Ascending aorta (tissue), 2 donors: ENCODE measurements at regions not wholly inside any gene's neighbourhood (a gene's known extent, or its start where the extent isn't known, plus 50 kb on each side); places are given as distances from the start of the nearest gene placed in this dataset.

Experiments
- DNase-seq, 2 donors: peaks; one replicate each; pipeline ENCODE4 v3.0.0-alpha.2; 2019; ENCODE audit warnings: low spot score in 2 of 2
- H3K27ac ChIP-seq, 2 donors: fragments of 200-600 bp; sonication (generic); one replicate each; pipeline ENCODE4 v1.5.1; 2016 to 2017; ENCODE audit warnings: mild to moderate bottlenecking in 1 of 2
- H3K27me3 ChIP-seq: fragments of 200-600 bp; sonication (generic); one replicate; pipeline ENCODE4 v1.5.1; 2017
- H3K36me3 ChIP-seq, 2 donors: fragments of 200-600 bp; sonication (generic); one replicate each; pipeline ENCODE4 v1.5.1; 2016
- H3K4me1 ChIP-seq, 2 donors: fragments of 200-600 bp; sonication (generic); one replicate each; pipeline ENCODE4 v1.5.1; 2016 to 2017; ENCODE audit warnings: mild to moderate bottlenecking in 1 of 2
- H3K4me3 ChIP-seq, 2 donors: fragments of 200-600 bp; sonication (generic); one replicate each; pipeline ENCODE4 v1.5.1; 2016 to 2017; ENCODE audit warnings: mild to moderate bottlenecking in 1 of 2
- H3K9me3 ChIP-seq, 2 donors: fragments of 200-600 bp; sonication (generic); one replicate each; pipeline ENCODE4 v1.5.1; 2016
- intact Hi-C: fragments of 100-400 bp; cut with DNase I; formaldehyde crosslinking; loops from one replicate; pipeline ENCODE4 v1.15.1; 2023
- TF ChIP-seq, protein P1 (sequence below), 3 experiments: fragments of 200-600 bp in 2 of 3; fragments of 450-650 bp in 1 of 3; sonication (generic) in 2 of 3; IDR thresholded peaks; one replicate each; pipeline ENCODE4 v1.5.1; 2016 to 2019; ENCODE audit warnings: antibody characterized with exemption in 3 of 3, mild to moderate bottlenecking in 1 of 3, moderate library complexity in 1 of 3

GRCh38 chr12:115619889-115620288 lies 657.6 kb downstream of the MED13L start:
- H3K27ac ChIP-seq: no peak overlapping the region
- DNase-seq: no peak
- intact Hi-C loops: no loop called here
- TF ChIP-seq, protein P1, sequence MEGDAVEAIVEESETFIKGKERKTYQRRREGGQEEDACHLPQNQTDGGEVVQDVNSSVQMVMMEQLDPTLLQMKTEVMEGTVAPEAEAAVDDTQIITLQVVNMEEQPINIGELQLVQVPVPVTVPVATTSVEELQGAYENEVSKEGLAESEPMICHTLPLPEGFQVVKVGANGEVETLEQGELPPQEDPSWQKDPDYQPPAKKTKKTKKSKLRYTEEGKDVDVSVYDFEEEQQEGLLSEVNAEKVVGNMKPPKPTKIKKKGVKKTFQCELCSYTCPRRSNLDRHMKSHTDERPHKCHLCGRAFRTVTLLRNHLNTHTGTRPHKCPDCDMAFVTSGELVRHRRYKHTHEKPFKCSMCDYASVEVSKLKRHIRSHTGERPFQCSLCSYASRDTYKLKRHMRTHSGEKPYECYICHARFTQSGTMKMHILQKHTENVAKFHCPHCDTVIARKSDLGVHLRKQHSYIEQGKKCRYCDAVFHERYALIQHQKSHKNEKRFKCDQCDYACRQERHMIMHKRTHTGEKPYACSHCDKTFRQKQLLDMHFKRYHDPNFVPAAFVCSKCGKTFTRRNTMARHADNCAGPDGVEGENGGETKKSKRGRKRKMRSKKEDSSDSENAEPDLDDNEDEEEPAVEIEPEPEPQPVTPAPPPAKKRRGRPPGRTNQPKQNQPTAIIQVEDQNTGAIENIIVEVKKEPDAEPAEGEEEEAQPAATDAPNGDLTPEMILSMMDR (IDR thresholded peaks at IDR 0.05): no peak
- H3K9me3 ChIP-seq: no peaks in the 10 kb centered on the region
- no peaks in the 10 kb centered on the region for H3K27me3 ChIP-seq
- H3K4me3 ChIP-seq: no peak overlapping the region
- no peaks in the 10 kb centered on the region for H3K36me3 ChIP-seq
- no peaks in the 10 kb centered on the region for H3K4me1 ChIP-seq

GRCh38 chr12:115619061-115619460 lies 658.4 kb downstream of the MED13L start:
- TF ChIP-seq, protein P1 (IDR thresholded peaks at IDR 0.05): no peak
- intact Hi-C loops: no loop called here
- Histone ChIP-seq H3K36me3 (no peaks in the 10 kb centered on the region), H3K4me3 (no peak overlapping the region), H3K4me1 (no peaks in the 10 kb centered on the region), H3K27ac (no peak overlapping the region), H3K9me3 (no peaks in the 10 kb centered on the region), H3K27me3 (no peaks in the 10 kb centered on the region)
- DNase-seq: no peak

GRCh38 chr12:115618105-115618504 lies 659.4 kb downstream of the MED13L start:
- no peak overlapping the region for H3K4me3 ChIP-seq
- H3K27ac ChIP-seq: no peak overlapping the region
- no peaks in the 10 kb centered on the region for H3K27me3 ChIP-seq
- no peaks in the 10 kb centered on the region for H3K36me3 ChIP-seq
- no peaks in the 10 kb centered on the region for H3K9me3 ChIP-seq
- TF ChIP-seq, protein P1 (IDR thresholded peaks at IDR 0.05): no peak
- intact Hi-C loops: no loop called here
- no peak for DNase-seq
- no peaks in the 10 kb centered on the region for H3K4me1 ChIP-seq

GRCh38 chr12:115617391-115617790 lies 660.1 kb downstream of the MED13L start:
- Histone ChIP-seq H3K36me3 (no peaks in the 10 kb centered on the region), H3K27ac (no peak overlapping the region), H3K27me3 (no peaks in the 10 kb centered on the region), H3K9me3 (no peaks in the 10 kb centered on the region), H3K4me1 (no peaks in the 10 kb centered on the region), H3K4me3 (no peak overlapping the region)
- TF ChIP-seq, protein P1 (IDR thresholded peaks at IDR 0.05): no peak
- intact Hi-C loops: no loop called here
- no peak for DNase-seq

DNA sequence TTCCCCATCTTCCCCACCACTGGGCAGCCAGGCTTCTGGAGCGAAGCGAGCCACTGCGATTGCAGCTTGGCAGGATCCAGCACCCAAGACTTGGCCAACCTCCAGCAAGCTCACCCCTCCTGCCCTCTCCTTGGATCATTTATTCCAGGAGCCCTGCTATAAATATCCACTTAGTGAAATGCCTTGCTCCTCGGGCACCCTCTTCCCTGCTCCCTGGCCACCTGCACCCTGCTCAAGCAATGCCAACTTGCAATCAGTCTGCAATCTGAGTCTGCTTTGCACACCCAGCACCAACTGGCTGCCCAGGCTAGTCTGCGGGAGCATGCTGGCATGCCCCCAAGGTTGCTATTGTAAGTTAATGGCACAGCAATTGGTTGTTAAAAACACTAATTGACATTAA lies 666.0 kb downstream of the MED13L start:
- no peaks in the 10 kb centered on the region for H3K27me3 ChIP-seq
- intact Hi-C loops: no loop called here
- TF ChIP-seq, protein P1 (IDR thresholded peaks at IDR 0.05): no peak
- H3K9me3 ChIP-seq: no peaks in the 10 kb centered on the region
- H3K27ac ChIP-seq: no peak overlapping the region
- peaks cover 0 to 3% of the 10 kb centered on the region in 2 donors for H3K4me1 ChIP-seq
- no peaks in the 10 kb centered on the region for H3K36me3 ChIP-seq
- H3K4me3 ChIP-seq: no peak overlapping the region
- no peak for DNase-seq

DNA sequence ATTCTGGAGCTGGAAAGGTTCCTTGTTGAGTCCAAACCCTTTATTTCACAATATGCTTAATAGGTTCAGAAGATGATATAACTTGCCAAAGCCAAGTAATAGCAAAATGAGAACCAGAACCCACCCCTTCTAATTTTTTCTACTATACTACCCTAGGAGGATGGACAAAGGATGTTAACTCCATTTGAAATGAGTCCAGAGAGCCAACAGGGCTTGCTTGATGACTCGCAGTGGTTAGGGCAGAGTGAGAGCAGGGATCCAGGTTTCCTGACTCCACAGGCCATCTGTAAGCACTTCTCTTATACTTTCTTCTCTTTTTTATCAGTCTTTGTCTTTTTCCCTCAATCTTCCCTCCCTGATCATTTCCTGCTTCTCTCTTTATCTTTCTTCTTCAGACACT lies 668.1 kb downstream of the MED13L start:
- no peak for DNase-seq
- H3K36me3 ChIP-seq: no peaks in the 10 kb centered on the region
- no peaks in the 10 kb centered on the region for H3K9me3 ChIP-seq
- no peak overlapping the region for H3K4me3 ChIP-seq
- intact Hi-C loops: no loop called here
- H3K27me3 ChIP-seq: no peaks in the 10 kb centered on the region
- TF ChIP-seq, protein P1 (IDR thresholded peaks at IDR 0.05): no peak
- no peak overlapping the region for H3K27ac ChIP-seq
- peaks cover 0 to 3% of the 10 kb centered on the region in 2 donors for H3K4me1 ChIP-seq
